ENCODE measurements at regions not wholly inside any gene's neighbourhood (a gene's known extent, or its start where the extent isn't known, plus 50 kb on each side); places are given as distances from the start of the nearest gene placed in this dataset.

DNA sequence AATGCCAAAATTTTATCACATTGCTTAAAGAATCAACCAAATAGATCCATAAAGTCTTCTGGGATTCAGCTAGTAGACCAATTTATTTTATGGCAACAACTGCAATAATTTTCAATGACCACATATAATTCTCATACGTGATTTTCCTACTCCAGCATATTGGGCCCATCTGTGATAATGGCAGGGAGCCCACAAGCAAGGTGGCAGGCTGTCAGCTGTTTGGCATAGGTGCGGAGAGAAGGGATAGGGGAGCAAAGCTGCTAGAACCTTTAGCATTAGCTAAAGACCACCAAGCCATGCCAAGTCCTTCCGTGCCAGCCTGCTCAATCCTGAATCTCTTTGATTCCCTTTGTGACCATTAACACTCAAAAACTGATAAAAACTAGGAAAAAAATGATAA lies 721.2 kb downstream of the XPNPEP1 start:
- no peak for DNase-seq (ENCODE audit: low read depth in 2 of 2)

DNA sequence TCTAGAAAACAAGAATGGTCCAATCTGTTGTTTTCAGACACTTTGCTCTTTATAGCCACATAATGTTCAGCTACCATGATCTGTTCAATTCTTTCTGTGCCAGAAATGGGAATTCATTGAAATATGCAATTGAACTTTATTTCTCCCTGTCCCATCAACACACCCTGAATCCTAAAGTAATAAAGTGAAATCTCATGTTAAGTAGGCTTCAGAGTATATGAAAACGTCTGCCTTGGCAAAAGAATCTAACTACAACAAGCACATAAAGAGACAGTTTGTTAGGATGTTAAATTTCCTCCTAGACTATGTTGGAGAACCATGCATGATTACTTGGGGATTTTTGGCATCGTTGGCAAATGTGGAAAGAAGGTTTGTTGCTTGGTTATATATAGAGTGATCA lies 722.7 kb downstream of the XPNPEP1 start:
- DNase-seq (ENCODE audit: low read depth in 2 of 2): no peak

DNA sequence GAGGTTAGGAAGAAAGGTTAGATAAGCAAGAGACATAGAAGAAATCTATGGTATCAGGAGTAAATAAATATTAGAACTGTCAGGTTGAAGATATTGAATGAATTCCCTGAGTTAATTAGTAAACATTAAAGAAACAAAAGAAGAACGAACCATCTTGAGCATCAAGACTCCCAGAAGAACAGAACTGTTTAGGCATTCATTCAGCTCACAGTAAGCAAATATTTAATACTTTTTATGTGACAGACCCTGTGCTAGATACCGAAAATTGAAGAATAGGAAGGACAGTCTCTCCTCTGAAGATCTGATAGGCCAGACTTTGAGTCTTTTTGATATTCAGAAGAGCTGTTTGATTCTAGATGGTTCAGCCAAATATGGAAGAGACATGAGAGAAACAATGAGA lies 731.5 kb downstream of the XPNPEP1 start:
- no peak for DNase-seq (ENCODE audit: low read depth in 2 of 2)

DNA sequence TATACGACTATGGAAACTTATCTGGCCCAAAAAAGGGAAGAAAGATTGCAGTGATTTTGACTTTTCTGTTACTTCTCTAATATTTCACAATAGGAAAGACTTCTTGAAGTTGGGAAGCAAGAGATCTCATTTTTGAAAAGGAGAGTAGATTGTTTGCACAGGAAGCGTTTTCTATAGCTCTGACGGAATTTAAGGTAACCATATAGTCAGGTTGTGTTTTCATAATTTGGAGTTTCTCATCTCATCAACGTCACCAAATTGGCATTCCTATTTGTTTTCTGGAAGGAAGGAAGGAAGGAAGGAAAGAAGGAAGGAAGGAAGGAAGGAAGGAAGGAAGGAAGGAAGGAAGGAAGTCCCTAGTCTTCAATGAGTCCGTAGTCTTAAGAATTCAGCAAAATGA lies 732.0 kb downstream of the XPNPEP1 start:
- no peak for DNase-seq (ENCODE audit: low read depth in 2 of 2)

DNA sequence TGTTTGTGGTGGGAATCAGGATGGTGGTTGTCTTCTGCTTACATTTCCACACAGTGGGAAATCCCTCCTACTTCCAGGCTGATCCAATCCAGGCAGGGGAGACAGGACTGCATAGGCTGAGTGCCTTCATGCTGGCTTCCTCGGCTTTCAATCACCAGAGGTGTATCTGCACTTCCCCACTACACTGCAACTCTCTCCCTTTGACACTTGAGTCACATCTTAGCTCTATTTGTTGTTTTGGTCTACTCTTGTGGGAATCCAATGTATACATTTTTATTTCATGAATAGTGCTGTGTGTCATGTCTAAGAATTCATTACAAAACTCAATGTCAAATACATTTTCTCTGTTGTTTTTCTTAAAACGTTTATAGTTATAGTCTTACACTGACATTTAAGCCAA lies 735.6 kb downstream of the XPNPEP1 start:
- no peak for DNase-seq (ENCODE audit: low read depth in 2 of 2)

DNA sequence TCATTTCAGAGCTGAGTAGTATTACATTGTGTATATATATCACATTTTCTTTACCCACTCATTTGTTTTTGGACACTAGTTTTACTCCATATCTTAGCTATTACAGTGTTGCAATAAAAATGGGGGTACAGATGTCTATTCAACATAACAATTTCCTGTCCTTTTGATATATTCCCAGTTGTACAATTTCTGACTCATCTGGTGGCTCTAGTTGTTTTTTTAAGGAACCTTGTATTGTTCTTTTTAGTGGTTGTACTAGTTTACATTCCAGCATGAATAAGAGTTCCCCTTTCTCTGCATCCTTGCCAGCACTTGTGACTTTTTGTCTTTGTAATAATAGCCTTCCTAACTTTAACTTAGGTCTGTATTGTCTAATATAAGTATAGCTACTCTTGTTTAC lies 739.9 kb downstream of the XPNPEP1 start:
- DNase-seq (ENCODE audit: low read depth in 2 of 2): no peak

DNA sequence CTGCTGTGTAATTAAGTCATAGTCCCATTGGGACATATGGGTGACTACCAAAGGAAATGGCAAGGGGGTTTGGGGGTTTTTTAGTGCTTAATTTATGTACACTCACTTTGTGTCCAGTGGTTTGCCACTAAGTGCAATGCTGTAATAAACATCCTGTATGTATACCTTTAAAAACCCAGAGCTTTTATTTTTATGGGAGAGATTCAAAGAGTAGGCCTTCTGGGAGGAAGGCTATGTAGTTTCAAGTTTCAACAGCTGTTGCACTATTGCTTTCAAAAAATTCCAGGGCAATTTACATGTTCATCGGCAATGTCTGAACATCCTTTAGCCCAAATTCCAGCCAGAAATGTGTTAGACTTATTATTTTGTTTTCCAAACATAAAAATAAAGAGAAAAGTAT lies 744.7 kb downstream of the XPNPEP1 start:
- DNase-seq (ENCODE audit: low read depth in 2 of 2): no peak

DNA sequence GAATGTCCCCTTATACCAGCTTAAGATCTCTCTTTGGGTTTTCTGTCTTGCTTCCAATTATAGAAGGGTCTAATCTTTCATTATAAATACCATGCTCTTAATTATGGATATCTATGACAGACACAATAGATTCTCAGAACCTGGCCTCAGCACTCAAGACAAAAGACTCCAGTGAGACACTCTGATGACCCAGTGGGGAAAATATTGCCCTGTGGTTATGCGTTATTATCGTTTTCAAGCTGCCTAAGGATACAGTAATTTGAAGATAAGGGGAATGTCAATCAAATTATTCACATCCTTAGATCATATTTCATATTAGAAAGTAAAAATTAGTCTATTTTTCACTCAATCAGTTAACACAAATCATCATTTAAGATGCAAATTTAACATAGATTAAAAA lies 748.8 kb downstream of the XPNPEP1 start:
- DNase-seq (ENCODE audit: low read depth in 2 of 2): no peak

DNA sequence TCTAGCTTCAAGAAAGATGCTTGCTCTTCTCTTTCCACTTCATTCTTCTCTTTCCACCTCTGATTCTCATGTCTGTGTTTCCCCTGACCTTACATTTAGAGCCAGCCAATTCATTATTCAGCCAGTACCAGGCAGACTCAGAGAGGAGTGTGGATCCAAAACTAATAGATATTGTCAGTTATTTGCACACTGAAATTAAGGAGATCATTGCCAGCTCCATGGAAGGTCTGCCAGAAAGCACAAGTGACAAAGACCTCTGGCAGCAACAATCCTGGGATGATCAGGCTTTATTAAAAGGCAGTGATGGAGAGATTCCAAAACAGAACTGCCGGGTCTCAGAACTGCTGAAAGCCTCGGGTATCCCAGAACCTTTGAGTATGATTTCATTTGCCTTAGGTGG lies 749.4 kb downstream of the XPNPEP1 start:
- no peak for DNase-seq (ENCODE audit: low read depth in 2 of 2)

DNA sequence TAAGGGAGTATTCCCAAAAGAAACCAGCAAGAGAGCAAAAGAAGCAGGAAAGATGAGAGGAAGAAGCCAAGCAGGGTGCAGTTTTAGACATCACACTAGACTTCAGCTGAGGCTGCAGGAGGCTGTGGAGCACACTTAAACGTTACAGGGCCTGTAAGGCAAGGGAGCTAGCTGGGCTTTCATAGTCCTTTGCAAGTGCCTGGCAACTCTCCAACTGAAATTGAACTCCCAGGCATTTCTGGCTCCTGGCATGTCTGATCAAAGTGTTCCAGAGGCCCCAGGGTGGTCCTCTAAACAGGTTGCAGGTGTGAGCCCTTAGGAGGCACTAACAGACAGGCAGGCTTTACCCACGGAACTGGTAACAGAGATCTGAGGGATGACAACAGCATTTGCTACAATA lies 750.2 kb downstream of the XPNPEP1 start:
- DNase-seq (ENCODE audit: low read depth in 2 of 2): no peak

DNA sequence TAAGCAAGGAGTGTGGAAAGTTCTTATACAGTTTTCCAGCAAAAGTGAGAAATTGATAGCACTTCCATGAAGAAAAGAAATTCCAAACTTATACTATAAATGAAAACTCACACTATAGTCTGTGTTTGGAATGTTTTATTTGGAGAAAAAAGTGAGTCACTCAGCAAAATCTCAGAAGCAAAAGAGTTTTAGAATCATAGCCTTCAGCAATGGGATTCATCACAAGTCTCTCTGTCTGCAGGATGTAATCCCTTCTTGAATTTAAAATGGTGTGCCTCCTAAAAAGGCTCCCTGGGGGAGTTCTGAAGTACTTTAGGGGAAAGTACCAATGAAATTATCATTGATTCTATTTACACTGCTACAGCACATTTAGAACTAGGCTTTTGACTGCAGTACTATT lies 756.4 kb downstream of the XPNPEP1 start:
- no peak for DNase-seq (ENCODE audit: low read depth in 2 of 2)

DNA sequence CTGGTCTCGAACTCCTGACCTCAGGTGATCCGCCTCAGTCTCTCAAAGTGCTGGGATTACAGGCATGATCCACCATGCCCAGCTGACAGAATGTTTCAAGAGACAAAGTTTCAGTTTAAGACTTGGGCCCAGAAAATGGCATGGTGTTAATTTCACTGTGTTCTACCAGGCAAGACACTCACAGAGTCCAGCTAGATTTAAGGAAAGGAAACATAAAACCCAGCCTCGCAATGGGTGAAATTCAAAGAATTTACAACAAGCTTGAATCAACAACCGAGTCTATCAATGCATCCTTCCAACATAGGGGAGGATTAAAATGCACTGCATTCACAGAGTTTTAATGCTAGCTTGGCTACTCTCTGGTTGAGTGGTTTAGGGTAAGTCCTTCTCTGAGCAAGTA lies 764.0 kb downstream of the XPNPEP1 start:
- DNase-seq (ENCODE audit: low read depth in 2 of 2): no peak

DNA sequence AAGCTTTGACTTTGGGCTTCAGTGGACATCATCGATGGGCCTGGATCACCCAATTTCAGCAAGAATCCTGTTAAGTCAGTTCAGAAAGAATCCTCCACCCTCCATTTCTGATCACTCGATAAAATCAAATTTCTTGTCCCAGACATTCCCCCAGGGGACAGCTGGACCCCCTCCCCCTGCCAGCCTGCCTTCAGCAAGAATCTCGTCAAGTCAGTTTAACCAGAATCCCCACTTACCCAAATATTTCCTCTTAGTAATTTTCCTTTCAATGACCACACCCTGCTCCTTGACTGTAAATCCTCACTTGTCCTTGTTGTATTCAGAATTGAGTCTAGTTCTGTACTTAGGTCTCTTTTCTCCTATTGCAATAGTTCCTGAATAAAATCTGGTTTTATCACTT lies 766.9 kb downstream of the XPNPEP1 start:
- DNase-seq (ENCODE audit: low read depth in 2 of 2): no peak

DNA sequence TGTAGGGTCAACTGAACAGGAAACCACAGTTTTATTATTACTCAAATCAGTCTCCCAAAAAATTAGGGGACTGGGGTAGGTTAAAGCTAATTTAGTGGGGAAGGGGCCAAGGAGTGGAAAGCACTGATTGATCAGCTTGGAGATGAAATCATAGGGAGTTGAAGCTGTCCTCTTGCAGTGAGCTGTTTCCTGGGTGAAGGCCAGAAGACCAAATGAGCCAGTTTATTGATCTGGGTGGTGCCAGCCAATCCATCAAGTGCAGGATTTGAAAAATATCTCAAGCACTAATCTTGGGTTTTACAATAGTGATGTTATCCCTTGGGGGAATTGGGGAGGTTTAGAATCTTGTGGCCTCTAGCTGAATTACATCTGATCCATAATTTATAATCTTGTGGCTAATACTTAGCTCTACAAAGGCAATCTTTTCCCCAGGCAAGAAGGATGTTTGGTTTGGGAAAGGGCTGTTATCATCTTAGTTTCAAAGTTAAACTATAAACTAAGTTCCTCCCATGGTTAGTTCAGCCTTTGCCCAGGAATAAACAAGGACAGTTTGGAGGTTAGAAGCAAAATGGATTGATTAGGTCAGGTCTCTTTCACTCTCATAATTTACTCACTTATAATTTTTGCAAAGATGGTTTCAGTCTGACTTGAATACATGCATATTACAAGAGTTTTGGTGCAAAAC lies 773.5 kb downstream of the XPNPEP1 start:
- no peak for DNase-seq (ENCODE audit: low read depth in 2 of 2)

DNA sequence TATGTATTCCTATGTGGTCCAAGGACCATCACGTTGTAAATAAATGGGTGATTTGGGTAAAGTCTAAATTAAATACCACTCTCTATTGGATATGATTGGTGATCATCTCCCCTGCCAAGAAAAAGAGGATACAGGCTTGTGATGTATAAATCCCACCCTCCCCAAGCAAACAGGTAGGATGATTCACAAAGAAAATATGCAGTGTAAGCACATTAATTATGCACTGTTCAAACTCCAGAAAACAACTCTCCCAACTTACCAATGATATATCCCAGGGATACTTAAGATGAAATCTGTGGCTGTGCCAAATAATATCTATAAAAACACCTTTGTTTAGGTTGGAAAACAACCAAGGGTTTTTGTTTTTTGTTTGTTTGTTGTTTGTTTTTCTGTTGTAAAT lies 795.9 kb downstream of the XPNPEP1 start:
- DNase-seq (ENCODE audit: low read depth in 2 of 2): no peak

DNA sequence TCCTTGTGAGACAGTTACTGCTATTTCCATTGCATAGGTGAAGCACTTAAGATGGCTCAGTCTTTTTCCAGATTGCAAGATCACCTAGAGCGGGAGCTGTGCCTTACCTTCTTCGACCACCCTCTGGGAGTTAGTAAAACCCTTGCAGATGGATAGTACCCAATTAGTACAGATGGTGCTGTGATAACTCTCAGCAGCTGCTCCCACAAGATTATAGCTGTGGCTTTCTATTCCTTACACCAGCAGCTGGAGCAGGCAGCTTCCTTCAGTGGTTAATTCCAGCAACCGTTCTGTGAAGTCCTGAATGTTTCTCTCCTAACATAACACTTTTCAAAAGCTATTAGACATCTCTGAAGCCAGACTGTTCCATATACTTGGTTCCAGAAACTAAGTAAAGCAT lies 796.8 kb downstream of the XPNPEP1 start:
- no peak for DNase-seq (ENCODE audit: low read depth in 2 of 2)

DNA sequence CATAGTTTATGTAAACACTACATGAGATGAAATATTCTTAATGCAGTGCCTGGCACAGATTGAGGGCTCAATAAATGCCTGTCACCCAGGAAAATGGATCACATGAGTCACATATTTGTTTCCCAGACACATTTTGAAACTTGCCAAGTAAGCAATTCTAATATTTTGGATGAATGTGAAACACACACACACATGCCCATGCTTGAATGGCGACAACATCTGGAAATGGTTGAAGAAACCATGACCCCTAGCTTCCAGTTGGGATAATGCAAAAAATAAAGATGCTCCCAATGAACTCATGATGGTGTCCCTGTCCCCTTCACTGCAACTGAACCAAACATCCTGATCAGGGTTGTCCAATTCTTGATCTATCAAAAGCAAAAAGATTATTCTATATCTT lies 797.3 kb downstream of the XPNPEP1 start:
- no peak for DNase-seq (ENCODE audit: low read depth in 2 of 2)

DNA sequence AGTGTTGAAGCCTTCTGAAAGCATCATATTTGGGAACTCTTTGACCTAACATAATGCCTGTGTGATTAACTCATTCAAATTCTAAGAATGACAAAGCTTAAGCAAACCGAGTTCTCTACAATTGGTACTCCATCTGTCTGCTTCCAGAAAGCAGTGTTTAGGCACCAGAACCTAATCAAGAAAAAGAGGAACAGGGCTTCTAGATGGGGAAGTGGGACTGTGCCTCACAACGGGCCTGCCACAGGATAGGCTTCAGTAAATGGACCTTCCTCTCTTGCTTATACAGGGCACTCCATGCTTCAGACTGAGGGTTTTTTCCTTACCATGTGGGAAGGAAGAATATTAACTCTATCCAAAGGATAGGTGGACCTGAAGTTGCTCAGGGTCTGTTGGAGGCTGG lies 808.1 kb downstream of the XPNPEP1 start:
- no peak for DNase-seq (ENCODE audit: low read depth in 2 of 2)

DNA sequence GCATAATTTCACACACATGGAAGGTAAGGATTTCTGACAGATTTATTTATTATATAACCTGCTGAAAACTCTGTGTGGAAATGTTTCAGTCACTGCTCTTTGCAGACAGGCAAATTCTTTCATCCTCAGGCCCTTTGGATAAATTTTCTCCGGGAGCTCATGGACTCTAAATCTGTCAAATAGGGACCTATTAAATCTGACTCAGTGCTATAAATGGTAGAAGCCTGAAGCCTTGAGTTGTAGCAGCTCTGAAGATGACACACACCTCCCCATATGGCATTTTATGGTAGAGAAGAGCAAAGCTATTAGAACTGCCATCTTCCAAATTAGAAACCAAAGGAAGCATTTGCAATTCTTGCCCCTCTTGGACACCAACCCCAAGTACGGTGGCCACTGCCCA lies 808.7 kb downstream of the XPNPEP1 start:
- DNase-seq (ENCODE audit: low read depth in 2 of 2): no peak

DNA sequence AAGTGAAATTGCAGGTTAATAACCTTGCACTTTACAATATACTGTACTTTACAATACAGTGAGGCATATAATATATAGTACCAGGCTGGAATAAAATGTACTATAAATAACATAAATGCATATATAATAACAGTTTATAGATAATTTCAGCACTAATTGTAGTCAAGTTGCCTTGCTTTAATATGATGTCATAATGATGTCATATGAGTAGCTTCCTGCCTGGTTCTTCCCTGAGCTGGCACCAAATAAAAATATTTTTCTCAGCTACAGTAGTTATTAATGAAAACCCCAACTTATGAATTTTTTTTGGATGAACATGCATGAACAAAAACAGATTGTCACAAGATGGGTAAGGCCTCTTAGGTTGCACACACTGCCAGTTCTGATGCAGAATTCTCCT lies 816.7 kb downstream of the XPNPEP1 start:
- no peak for DNase-seq (ENCODE audit: low read depth in 2 of 2)

DNA sequence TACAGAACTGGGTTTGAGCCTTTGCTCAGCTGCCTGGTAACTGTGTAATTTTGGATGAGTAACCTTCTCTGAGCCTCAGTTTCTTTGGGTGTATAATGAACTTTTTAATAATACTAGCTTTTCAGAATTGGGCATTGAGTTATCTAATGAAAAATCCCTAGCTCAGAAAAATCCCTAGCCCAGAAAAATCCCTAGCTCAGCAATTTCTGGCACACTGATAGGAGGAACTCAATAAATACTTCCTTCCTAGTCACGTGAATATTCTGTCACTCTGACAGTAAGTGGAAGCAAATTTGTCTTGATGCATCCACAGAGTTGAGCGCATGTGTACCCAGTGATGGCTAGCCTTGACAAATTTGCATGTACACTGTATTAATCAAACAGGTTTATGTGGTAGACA lies 817.6 kb downstream of the XPNPEP1 start:
- DNase-seq (ENCODE audit: low read depth in 2 of 2): no peak

DNA sequence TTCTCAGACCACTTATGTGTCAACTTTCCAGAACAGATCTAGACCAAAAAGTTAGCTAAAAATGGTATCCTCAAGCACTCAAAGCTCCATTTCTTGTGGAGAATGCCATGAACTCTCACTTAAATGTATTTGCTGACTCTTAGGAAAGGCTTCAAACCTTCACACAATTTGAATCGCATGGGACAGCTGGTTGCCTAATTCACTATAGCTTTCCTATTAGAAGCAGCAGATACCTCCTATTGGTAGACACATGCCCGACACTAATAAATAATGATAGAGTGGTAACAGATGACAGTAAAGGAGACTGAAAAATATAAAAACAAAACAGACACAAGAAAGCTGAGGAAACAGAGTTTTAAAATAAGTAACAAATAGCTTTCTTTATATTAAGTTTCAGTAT lies 818.5 kb downstream of the XPNPEP1 start:
- DNase-seq (ENCODE audit: low read depth in 2 of 2): no peak

DNA sequence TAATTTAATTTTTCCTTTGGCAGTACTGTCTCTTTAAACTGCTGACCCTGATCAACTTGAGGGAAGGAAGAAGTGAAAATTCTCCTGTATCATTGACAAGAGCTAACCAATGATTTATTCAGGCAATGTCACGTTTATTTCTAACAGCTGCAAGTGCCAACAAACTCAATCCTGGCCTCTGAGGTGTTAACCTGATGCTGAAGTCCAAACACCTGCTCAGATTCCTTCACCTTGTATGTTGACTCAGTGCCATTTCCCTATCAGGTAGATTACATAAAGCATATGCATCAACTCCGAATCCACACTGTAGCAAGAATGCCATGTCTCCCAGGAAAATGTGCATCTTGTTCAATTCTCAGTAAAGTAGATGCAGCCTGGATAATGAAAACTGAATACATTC lies 820.0 kb downstream of the XPNPEP1 start:
- DNase-seq (ENCODE audit: low read depth in 2 of 2): no peak

DNA sequence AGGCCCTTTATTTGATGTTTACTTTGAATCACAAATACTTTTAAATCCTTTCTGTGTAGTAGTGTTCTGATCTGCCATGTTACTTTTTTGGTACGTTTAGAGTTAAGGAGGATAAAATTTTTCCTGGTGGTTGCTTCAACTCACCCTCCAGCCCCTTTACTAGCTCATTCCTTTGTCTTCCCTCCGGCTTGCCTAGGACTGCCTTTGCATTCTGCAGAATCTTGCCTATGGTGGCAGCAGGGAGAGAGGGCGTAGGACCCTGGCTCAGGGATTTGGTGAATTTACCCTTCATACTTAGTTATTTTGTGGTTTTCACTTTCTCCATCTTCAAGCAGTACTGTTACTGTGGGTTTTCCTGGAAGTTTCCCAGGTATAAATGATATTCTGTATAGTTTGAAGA lies 833.5 kb downstream of the XPNPEP1 start:
- no peak for DNase-seq (ENCODE audit: low read depth in 2 of 2)

DNA sequence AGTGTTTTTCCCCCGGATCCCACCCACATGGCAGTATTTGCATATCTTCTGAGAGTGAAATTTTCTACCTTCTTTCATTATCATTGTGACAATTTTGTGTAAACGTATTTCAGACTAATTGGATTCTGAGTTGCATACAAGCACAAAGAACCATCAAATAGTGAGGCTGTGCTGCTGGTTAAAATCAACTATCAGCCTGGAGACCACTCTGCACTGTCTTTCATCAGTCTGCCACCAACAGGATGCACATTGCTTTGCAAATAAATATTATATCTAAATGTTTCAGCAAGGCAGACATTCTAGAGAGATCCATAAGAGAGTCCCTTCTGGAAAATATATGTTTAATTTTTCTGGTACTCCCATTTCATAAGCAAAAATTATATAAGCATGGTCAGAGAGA lies 851.8 kb downstream of the XPNPEP1 start:
- DNase-seq (ENCODE audit: low read depth in 2 of 2): no peak
